Trophoblast cell (in vitro differentiated cells and primary cell): ENCODE measurements at regions not wholly inside any gene's neighbourhood (a gene's known extent, or its start where the extent isn't known, plus 50 kb on each side); places are given as distances from the start of the nearest gene placed in this dataset.
"Not testable (repeated sequence)": the region's sequence is repeated elsewhere in the genome, so short reads cannot be mapped to it uniquely, and the experiment has no call there.

Source experiments
- DNase-seq, 2 donors: peaks; one replicate each; pipeline ENCODE4 v3.0.0-alpha.2; 2016
- H2AFZ ChIP-seq: 2 replicates; pipeline ENCODE4 v1.6.1; 2013; ENCODE audit warnings: low read length, moderate library complexity, mild to moderate bottlenecking; ENCODE audit not compliant: insufficient read depth, poor library complexity
- H2AK5ac ChIP-seq: 2 replicates; pipeline ENCODE4 v1.6.1; 2013; ENCODE audit warnings: mild to moderate bottlenecking, low read length
- H2BK120ac ChIP-seq: 2 replicates; pipeline ENCODE4 v1.6.1; 2013; ENCODE audit warnings: low read length, mild to moderate bottlenecking, moderate library complexity; ENCODE audit not compliant: insufficient read depth, poor library complexity
- H2BK12ac ChIP-seq: 2 replicates; pipeline ENCODE4 v1.6.1; 2013; ENCODE audit warnings: mild to moderate bottlenecking, low read length, moderate library complexity
- H2BK5ac ChIP-seq: 2 replicates; pipeline ENCODE4 v1.6.1; 2013; ENCODE audit warnings: low read length, low read depth, moderate library complexity, mild to moderate bottlenecking; ENCODE audit not compliant: poor library complexity
- H3K14ac ChIP-seq: 2 replicates; pipeline ENCODE4 v1.6.1; 2013; ENCODE audit warnings: mild to moderate bottlenecking, low read length
- H3K18ac ChIP-seq: 2 replicates; pipeline ENCODE4 v1.6.1; 2013; ENCODE audit warnings: mild to moderate bottlenecking, low read length
- H3K23ac ChIP-seq: 2 replicates; pipeline ENCODE4 v1.6.1; 2013; ENCODE audit warnings: low read length
- H3K27ac ChIP-seq: 2 replicates; pipeline ENCODE4 v1.5.1; 2013; ENCODE audit warnings: low read depth, mild to moderate bottlenecking, inconsistent platforms, low read length, moderate library complexity
- H3K27me3 ChIP-seq: 2 replicates; pipeline ENCODE4 v1.6.1; 2013; ENCODE audit warnings: inconsistent platforms, mild to moderate bottlenecking, low read length, moderate library complexity; ENCODE audit not compliant: insufficient read depth
- H3K36me3 ChIP-seq, 2 experiments: 1 replicate in 1 of 2; 2 replicates in 1 of 2; pipeline ENCODE4 v1.6.1; 2013; ENCODE audit warnings: low read length in 2 of 2, mild to moderate bottlenecking in 2 of 2, moderate library complexity in 1 of 2; ENCODE audit not compliant: insufficient read depth in 2 of 2, control insufficient read depth in 1 of 2
- H3K4ac ChIP-seq: 2 replicates; pipeline ENCODE4 v1.6.1; 2013; ENCODE audit warnings: low read depth, mild to moderate bottlenecking, low read length, moderate library complexity
- H3K4me1 ChIP-seq, 2 experiments: 1 replicate in 1 of 2; 2 replicates in 1 of 2; pipeline ENCODE4 v1.6.1; 2013; ENCODE audit warnings: low read length in 2 of 2, mild to moderate bottlenecking in 2 of 2, moderate library complexity in 1 of 2; ENCODE audit not compliant: insufficient read depth in 2 of 2, control insufficient read depth in 1 of 2
- H3K4me2 ChIP-seq: 2 replicates; pipeline ENCODE4 v1.6.1; 2013; ENCODE audit warnings: inconsistent platforms, mild to moderate bottlenecking, low read length, moderate library complexity
- H3K4me3 ChIP-seq: 2 replicates; pipeline ENCODE4 v1.5.1; 2013; ENCODE audit warnings: mild to moderate bottlenecking, low read depth, low read length, inconsistent platforms
- H3K79me1 ChIP-seq: one replicate; pipeline ENCODE4 v1.6.1; 2013; ENCODE audit warnings: low read length
- H3K79me2 ChIP-seq: 2 replicates; pipeline ENCODE4 v1.6.1; 2013; ENCODE audit warnings: low read length, mild to moderate bottlenecking; ENCODE audit not compliant: control insufficient read depth, insufficient read depth, poor library complexity
- H3K9ac ChIP-seq: 2 replicates; pipeline ENCODE4 v1.6.1; 2013; ENCODE audit warnings: mild to moderate bottlenecking, low read length
- H3K9me3 ChIP-seq: 2 replicates; pipeline ENCODE4 v1.6.1; 2013; ENCODE audit warnings: low read depth, mild to moderate bottlenecking, control low read depth, inconsistent platforms, low read length; ENCODE audit not compliant: insufficient read depth
- H4K12ac ChIP-seq: 2 replicates; pipeline ENCODE4 v1.6.1; 2013; ENCODE audit warnings: low read depth, mild to moderate bottlenecking, low read length, moderate library complexity
- H4K8ac ChIP-seq: 2 replicates; pipeline ENCODE4 v1.6.1; 2013; ENCODE audit warnings: low read depth, mild to moderate bottlenecking, low read length, moderate library complexity
- H4K91ac ChIP-seq: one replicate; pipeline ENCODE4 v1.6.1; 2013; ENCODE audit warnings: low read depth, mild to moderate bottlenecking, low read length, moderate library complexity
- WGBS: extraction: QIAGEN DNeasy Blood & Tissue Kit; methylation state at CpG from one replicate; pipeline ENCODE4 v1.1.7; 2013; ENCODE audit warnings: missing lambda C conversion rate; ENCODE audit not compliant: insufficient read length, insufficient coverage; ENCODE audit errors: extremely low coverage; 5-methylcytosine and 5-hydroxymethylcytosine counted together

DNA sequence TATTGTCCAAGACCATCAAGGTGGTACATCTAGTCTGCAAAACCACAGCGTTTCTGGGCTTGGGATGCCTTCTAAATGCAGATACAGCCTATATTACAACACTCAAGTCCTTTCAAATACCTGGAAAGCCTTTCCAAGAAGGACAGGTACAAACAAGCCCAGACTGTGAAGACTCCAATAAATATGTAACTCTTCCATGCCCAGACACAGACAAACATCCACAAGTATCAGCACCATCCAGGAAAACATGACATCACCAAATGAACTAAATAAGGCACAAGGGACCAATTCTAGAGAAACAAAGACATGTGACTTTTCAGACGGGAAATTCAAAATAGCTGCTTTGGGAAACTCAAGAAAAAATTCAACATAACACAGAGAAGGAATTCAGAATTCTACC, 152.7 kb upstream of the POC5 start:
- Histone ChIP-seq H3K79me2 (no peaks in the 10 kb centered on the region), H3K14ac (no peak overlapping the region), H3K9me3 (no peaks in the 10 kb centered on the region), H3K9ac (no peak overlapping the region), H2BK120ac (no peak overlapping the region), H2AK5ac (no peak overlapping the region), H2BK12ac (no peak overlapping the region), H3K23ac (no peak overlapping the region), H3K36me3 (no peaks in the 10 kb centered on the region), H2AFZ (no peak overlapping the region), H2BK5ac (no peak overlapping the region), H3K27me3 (no peaks in the 10 kb centered on the region), H4K12ac (no peak overlapping the region), H4K91ac (no peak overlapping the region), H4K8ac (no peak overlapping the region), H3K4me2 (no peak overlapping the region), H3K79me1 (no peaks in the 10 kb centered on the region), H3K4me3 (no peak overlapping the region), H3K4ac (no peak overlapping the region), H3K27ac (no peak overlapping the region), H3K18ac (no peak overlapping the region), H3K4me1 (no peaks in the 10 kb centered on the region)
- no peak for DNase-seq
- WGBS, result no CpG with 5 or more reads among the region's 2 CpGs

DNA sequence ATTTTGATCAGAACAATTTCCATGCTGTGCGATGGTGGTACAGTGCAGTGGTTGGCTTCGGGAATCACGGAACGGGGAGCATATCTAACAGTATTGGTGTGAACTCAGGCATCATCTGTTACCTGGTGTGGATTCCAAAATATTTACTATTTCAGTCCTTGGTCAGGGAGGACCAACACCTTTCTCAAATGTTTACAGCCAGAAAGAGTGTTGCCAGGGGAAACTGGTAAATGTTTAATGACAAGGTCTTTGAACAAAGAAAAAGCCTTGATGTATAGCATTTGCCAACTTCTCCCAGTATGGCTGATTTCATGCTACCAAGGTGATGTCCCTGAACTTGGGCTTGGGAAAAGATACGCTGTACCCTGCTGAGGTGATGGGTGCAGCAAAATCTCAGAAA, 145.6 kb upstream of the POC5 start:
- Histone ChIP-seq H4K12ac (no peak overlapping the region), H2AK5ac (no peak overlapping the region), H3K4ac (no peak overlapping the region), H3K79me1 (no peaks in the 10 kb centered on the region), H4K91ac (no peak overlapping the region), H3K14ac (no peak overlapping the region), H3K18ac (no peak overlapping the region), H3K9me3 (no peaks in the 10 kb centered on the region), H3K4me3 (no peak overlapping the region), H2BK120ac (no peak overlapping the region), H3K4me1 (no peaks in the 10 kb centered on the region), H3K27ac (no peak overlapping the region), H3K79me2 (no peaks in the 10 kb centered on the region), H3K36me3 (no peaks in the 10 kb centered on the region), H2AFZ (no peak overlapping the region), H3K27me3 (no peaks in the 10 kb centered on the region), H2BK5ac (no peak overlapping the region), H2BK12ac (no peak overlapping the region), H3K9ac (no peak overlapping the region), H3K23ac (no peak overlapping the region), H4K8ac (no peak overlapping the region), H3K4me2 (no peak overlapping the region)
- WGBS, result no CpG with 5 or more reads among the region's 5 CpGs
- no peak for DNase-seq

DNA sequence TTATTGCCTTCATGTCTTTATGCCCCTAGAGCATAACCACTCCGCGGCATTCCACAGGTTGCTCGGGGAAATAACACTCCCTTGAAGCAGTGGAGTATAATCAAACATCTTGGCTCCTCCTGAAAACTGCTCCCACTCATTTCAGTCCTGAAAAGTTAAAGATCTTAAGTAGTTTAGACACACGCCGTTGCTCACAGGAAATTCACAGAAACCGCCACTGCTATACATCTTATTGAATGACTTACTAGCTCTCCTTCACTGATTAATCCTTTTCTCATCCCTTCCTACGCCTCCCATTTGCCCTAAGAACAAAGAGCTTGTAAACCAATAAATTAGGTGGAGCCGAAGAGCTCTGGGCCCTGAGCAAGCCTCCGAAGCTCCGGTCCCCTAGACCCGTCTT, 142.4 kb upstream of the POC5 start:
- H3K9me3 ChIP-seq, H4K91ac ChIP-seq, H3K4ac ChIP-seq, H3K36me3 ChIP-seq, H3K14ac ChIP-seq, H4K8ac ChIP-seq, H3K79me1 ChIP-seq, H3K4me2 ChIP-seq, H3K4me3 ChIP-seq, H2BK120ac ChIP-seq, H2AFZ ChIP-seq, H2AK5ac ChIP-seq, H3K18ac ChIP-seq, H3K9ac ChIP-seq, H3K23ac ChIP-seq, H3K27ac ChIP-seq, H3K27me3 ChIP-seq, H3K4me1 ChIP-seq, H2BK12ac ChIP-seq, H2BK5ac ChIP-seq, H4K12ac ChIP-seq, DNase-seq, H3K79me2 ChIP-seq: not testable (repeated sequence)
- WGBS, result no CpG with 5 or more reads among the region's 11 CpGs

DNA sequence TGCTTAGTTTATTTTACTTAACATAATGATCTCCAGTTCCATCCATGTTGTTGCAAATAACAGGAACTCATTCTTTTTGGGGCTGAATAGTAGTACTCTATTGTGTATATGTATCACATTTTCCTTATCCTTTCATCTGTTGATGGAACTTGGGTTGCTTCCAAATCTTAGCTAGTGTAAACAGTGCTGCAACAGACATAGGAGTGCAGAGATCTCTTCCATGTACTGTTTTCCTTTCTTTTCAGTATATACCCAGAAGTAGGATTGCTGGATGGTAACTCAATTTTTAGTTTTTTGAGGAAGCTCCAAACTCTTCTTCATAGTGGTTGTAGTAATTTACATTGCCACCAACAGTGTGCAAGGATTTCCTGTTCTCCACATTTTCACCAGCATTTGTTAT, 138.8 kb upstream of the POC5 start:
- Histone ChIP-seq H3K4me3 (no peak overlapping the region), H3K23ac (no peak overlapping the region), H3K9me3 (no peaks in the 10 kb centered on the region), H2AK5ac (no peak overlapping the region), H3K27ac (no peak overlapping the region), H2BK12ac (no peak overlapping the region), H3K27me3 (no peaks in the 10 kb centered on the region), H3K36me3 (no peaks in the 10 kb centered on the region), H3K14ac (no peak overlapping the region), H3K4me1 (no peaks in the 10 kb centered on the region), H4K91ac (no peak overlapping the region), H3K79me1 (no peaks in the 10 kb centered on the region), H3K18ac (no peak overlapping the region), H2BK120ac (no peak overlapping the region), H3K4me2 (no peak overlapping the region), H3K9ac (no peak overlapping the region), H4K8ac (no peak overlapping the region), H4K12ac (no peak overlapping the region), H2BK5ac (no peak overlapping the region), H2AFZ (no peak overlapping the region), H3K4ac (no peak overlapping the region), H3K79me2 (no peaks in the 10 kb centered on the region)
- no peak for DNase-seq

DNA sequence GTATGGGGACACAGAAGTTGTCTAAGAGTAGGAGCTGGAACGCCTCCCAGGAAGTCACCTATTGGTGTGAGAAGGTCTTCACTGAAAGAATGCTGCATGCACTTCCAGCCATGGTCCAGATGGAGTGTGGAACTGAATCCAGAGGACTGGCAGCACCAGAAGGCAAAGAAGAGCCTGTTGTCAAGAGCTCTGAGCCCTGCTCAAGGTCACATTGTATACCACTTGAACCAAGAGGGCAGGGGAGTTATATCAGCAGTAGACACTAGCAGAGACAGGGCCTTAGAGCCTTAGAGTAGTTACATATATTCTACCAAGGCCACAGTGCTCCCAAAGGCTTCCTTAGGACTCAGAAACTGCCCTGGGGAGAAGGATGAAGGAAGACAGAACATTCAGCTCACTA, 130.8 kb upstream of the POC5 start:
- H4K8ac ChIP-seq, result no peak overlapping the region
- no peaks in the 10 kb centered on the region for H3K9me3 ChIP-seq
- no peaks in the 10 kb centered on the region for H3K36me3 ChIP-seq
- no peak overlapping the region for H3K4ac ChIP-seq
- no peaks in the 10 kb centered on the region for H3K27me3 ChIP-seq
- no peak overlapping the region for H2BK12ac ChIP-seq
- no peak overlapping the region for H3K4me3 ChIP-seq
- no peak overlapping the region for H3K9ac ChIP-seq
- H3K4me2 ChIP-seq, result no peak overlapping the region
- no peak overlapping the region for H2BK120ac ChIP-seq
- H2BK5ac ChIP-seq, result no peak overlapping the region
- H2AK5ac ChIP-seq, result no peak overlapping the region
- WGBS, result no CpG with 5 or more reads among the region's 1 CpG
- H3K23ac ChIP-seq, result no peak overlapping the region
- H3K27ac ChIP-seq, result no peak overlapping the region
- H3K14ac ChIP-seq, result no peak overlapping the region
- H3K4me1 ChIP-seq, result no peaks in the 10 kb centered on the region
- H4K91ac ChIP-seq, result no peak overlapping the region
- DNase-seq, result no peak
- no peak overlapping the region for H4K12ac ChIP-seq
- H3K79me2 ChIP-seq, result no peaks in the 10 kb centered on the region
- no peaks in the 10 kb centered on the region for H3K79me1 ChIP-seq
- H3K18ac ChIP-seq, result no peak overlapping the region
- no peak overlapping the region for H2AFZ ChIP-seq
